ENCODE measurements at regions not wholly inside any gene's neighbourhood (a gene's known extent, or its start where the extent isn't known, plus 50 kb on each side); places are given as distances from the start of the nearest gene placed in this dataset.

DNA sequence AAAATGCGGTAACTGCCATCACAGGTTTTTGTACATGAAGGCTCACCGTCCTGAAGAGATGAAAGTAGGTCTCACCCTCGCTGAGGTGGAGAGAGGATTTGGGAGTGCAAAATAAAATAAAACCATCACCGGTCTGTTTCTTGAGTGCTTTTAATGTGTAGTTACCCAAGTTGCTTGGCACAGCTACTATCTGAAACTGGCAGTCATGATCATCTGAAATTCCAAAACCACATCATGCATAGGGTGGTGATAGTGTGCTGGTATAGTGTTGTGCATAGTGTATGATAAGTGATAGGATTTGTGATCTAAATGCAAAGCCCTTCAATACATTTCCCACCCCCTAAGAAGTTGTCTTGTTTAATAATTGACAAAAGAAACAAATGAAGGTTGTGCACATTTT lies 381.3 kb downstream of the DMRT2 start:
- no TSS peak for BruUV-seq (replicated peaks)
- no peak overlapping the region for H3K27ac ChIP-seq (ENCODE audit: low read length)
- H3K4me2 ChIP-seq (ENCODE audit: low read length) = no peak overlapping the region
- no peaks in the 10 kb centered on the region for H3K36me3 ChIP-seq (ENCODE audit: low read depth, low read length)
- no peaks in the 10 kb centered on the region for H3K9me3 ChIP-seq (ENCODE audit: low read length)
- H3F3A ChIP-seq (ENCODE audit: low read length, unreplicated experiment) = no peaks in the 10 kb centered on the region
- no peaks in the 10 kb centered on the region for H3K79me2 ChIP-seq (ENCODE audit: low read length)
- no peaks in the 10 kb centered on the region for H3K9me2 ChIP-seq (replicated peaks; ENCODE audit: low read length)
- H4K20me1 ChIP-seq (ENCODE audit: low read length) = no peaks in the 10 kb centered on the region
- H3K9ac ChIP-seq (ENCODE audit: low read length) = no peak overlapping the region
- peaks cover 25% of the 10 kb centered on the region for H3K27me3 ChIP-seq (ENCODE audit: low read length)
- H3K4me1 ChIP-seq (ENCODE audit: insufficient read depth, low read length) = no peaks in the 10 kb centered on the region
- ChIA-PET POLR2A (ENCODE audit: unreplicated experiment) (no interaction called here), CTCF (no interaction called here)
- H2AFZ ChIP-seq (ENCODE audit: low read length) = no peak overlapping the region
- TF ChIP-seq EZH2 (IDR thresholded peaks at IDR 0.05; ENCODE audit: low read length, unreplicated experiment) (no peak), EZH2phosphoT487 (IDR thresholded peaks at IDR 0.05; ENCODE audit: borderline replicate concordance, low read length) (no peak), CTCF (conservative IDR thresholded peaks at IDR 0.05; ENCODE audit: low read depth, low read length) (no peak)
- H3K4me3 ChIP-seq (ENCODE audit: low read length) = no peak overlapping the region
- intact Hi-C loops (cut with micrococcal nuclease) = no loop called here
- ATAC-seq (no peak), DNase-seq (no peak)

DNA sequence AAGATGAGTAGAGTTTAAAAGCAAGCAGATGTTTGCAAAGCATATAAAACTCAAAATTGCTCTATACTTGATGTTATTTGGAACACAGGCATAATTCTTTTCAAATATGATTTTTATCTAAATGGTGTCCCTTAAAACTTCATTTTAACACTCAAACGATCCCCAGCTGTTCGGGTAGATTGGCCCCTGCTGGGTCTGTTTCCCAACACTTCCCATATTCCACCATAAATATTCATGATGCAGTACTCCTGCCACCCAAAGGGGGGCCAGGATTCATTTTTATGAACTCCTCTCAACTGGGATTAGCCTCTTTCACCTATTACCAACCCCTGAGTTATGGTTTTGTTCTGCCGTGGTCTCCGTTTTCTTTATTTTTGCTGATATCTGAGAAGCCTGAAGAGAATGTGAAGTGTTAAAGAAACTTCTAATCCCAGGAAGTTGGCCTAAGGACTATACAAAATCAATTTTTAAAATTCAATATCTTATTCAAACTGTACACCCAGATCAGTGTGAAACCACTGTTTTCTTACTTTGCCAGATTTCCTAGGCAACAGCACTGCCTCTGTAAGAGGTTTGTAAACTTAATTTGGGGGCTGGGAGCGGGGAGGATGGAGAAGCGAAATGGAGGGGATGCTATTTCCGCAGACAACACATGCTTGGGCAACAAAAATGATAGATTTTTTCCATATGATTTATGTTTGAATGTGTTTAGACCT lies 384.1 kb downstream of the DMRT2 start:
- H3K27me3 ChIP-seq (ENCODE audit: low read length) = peaks cover 31% of the 10 kb centered on the region
- H3K27ac ChIP-seq (ENCODE audit: low read length) = no peak overlapping the region
- H3F3A ChIP-seq (ENCODE audit: low read length, unreplicated experiment) = no peaks in the 10 kb centered on the region
- H3K9me3 ChIP-seq (ENCODE audit: low read length) = no peaks in the 10 kb centered on the region
- H3K9ac ChIP-seq (ENCODE audit: low read length) = no peak overlapping the region
- H3K4me2 ChIP-seq (ENCODE audit: low read length) = no peak overlapping the region
- no peaks in the 10 kb centered on the region for H3K36me3 ChIP-seq (ENCODE audit: low read depth, low read length)
- DNase-seq = peak; percentile 31
- no peak overlapping the region for H2AFZ ChIP-seq (ENCODE audit: low read length)
- TF ChIP-seq CTCF (conservative IDR thresholded peaks at IDR 0.05; ENCODE audit: low read depth, low read length) (peak; percentile 48), EZH2 (IDR thresholded peaks at IDR 0.05; ENCODE audit: low read length, unreplicated experiment) (no peak)
- no peaks in the 10 kb centered on the region for H3K79me2 ChIP-seq (ENCODE audit: low read length)
- no TSS peak for BruUV-seq (replicated peaks)
- CTCF ChIA-PET = no interaction called here
- H3K4me1 ChIP-seq (ENCODE audit: insufficient read depth, low read length) = no peaks in the 10 kb centered on the region
- POLR2A ChIA-PET (ENCODE audit: unreplicated experiment) = no interaction called here
- H3K9me2 ChIP-seq (replicated peaks; ENCODE audit: low read length) = no peaks in the 10 kb centered on the region
- ATAC-seq = no peak
- intact Hi-C loops (cut with micrococcal nuclease) = loop anchor here (1.0 kb wide), 1 partner anchor 186 kb away; no protein-coding TSS in a partner anchor
- no peaks in the 10 kb centered on the region for H4K20me1 ChIP-seq (ENCODE audit: low read length)
- H3K4me3 ChIP-seq (ENCODE audit: low read length) = no peak overlapping the region

- no TSS peak for BruUV-seq (replicated peaks)
- DNase-seq (no peak), ATAC-seq (no peak)
- no peak overlapping the region for H3K4me3 ChIP-seq (ENCODE audit: low read length)
- H3K27ac ChIP-seq (ENCODE audit: low read length) = no peak overlapping the region
- H3K9me2 ChIP-seq (replicated peaks; ENCODE audit: low read length) = no peaks in the 10 kb centered on the region
- no peaks in the 10 kb centered on the region for H3F3A ChIP-seq (ENCODE audit: low read length, unreplicated experiment)
- intact Hi-C loops (cut with micrococcal nuclease) = loop anchor here (1.0 kb wide), 1 partner anchor 185 kb away; no protein-coding TSS in a partner anchor
- H3K36me3 ChIP-seq (ENCODE audit: low read depth, low read length) = no peaks in the 10 kb centered on the region
- CTCF ChIA-PET = no interaction called here
- H3K4me1 ChIP-seq (ENCODE audit: insufficient read depth, low read length) = no peaks in the 10 kb centered on the region
- no peak overlapping the region for H3K9ac ChIP-seq (ENCODE audit: low read length)
- H3K9me3 ChIP-seq (ENCODE audit: low read length) = no peaks in the 10 kb centered on the region
- peaks cover 31% of the 10 kb centered on the region for H3K27me3 ChIP-seq (ENCODE audit: low read length)
- no peak overlapping the region for H3K4me2 ChIP-seq (ENCODE audit: low read length)
- POLR2A ChIA-PET (ENCODE audit: unreplicated experiment) = no interaction called here
- H2AFZ ChIP-seq (ENCODE audit: low read length) = no peak overlapping the region
- TF ChIP-seq EZH2phosphoT487 (IDR thresholded peaks at IDR 0.05; ENCODE audit: borderline replicate concordance, low read length) = no peak
- no peak for TF ChIP-seq EZH2 (IDR thresholded peaks at IDR 0.05; ENCODE audit: low read length, unreplicated experiment)
- TF ChIP-seq CTCF (conservative IDR thresholded peaks at IDR 0.05; ENCODE audit: low read depth, low read length) = no peak
- H3K79me2 ChIP-seq (ENCODE audit: low read length) = no peaks in the 10 kb centered on the region
- no peaks in the 10 kb centered on the region for H4K20me1 ChIP-seq (ENCODE audit: low read length)
Observed at GRCh38 chr9:1434811-1435210, 384.7 kb downstream of the DMRT2 start.
